SIG-M5 treated with dmso at 0.1 percent for 504 hours (cell line): ENCODE measurements at regions not wholly inside any gene's neighbourhood (a gene's known extent, or its start where the extent isn't known, plus 50 kb on each side); places are given as distances from the start of the nearest gene placed in this dataset.

ENCODE experiments used
- DNase-seq: peaks from one replicate; lab custom pipeline; 2025; ENCODE audit not compliant: unreplicated experiment; lab: John Stamatoyannopoulos, UW

- no peak for DNase-seq
Measured at GRCh38 chr10:3229815-3230214, 57.2 kb upstream of the PITRM1 start.

GRCh38 chr10:3228629-3228945 is 56.0 kb upstream of the PITRM1 start:
- no peak for DNase-seq

- no peak for DNase-seq
Measured at GRCh38 chr10:3226960-3227744, 54.6 kb upstream of the PITRM1 start.

- DNase-seq, result no peak
Measured at GRCh38 chr10:3225561-3225960, 53.0 kb upstream of the PITRM1 start.

GRCh38 chr10:3224241-3224640 is 51.7 kb upstream of the PITRM1 start:
- DNase-seq, result no peak

GRCh38 chr10:3222626-3223025 is 50.0 kb upstream of the PITRM1 start:
- no peak for DNase-seq
